Calu3 (cell line): ENCODE measurements at regions not wholly inside any gene's neighbourhood (a gene's known extent, or its start where the extent isn't known, plus 50 kb on each side); places are given as distances from the start of the nearest gene placed in this dataset.

Source experiments
- BruUV-seq: library from RNA; stranded (reverse); fragments of 400-500 nt; replicated peaks from 2 replicates; lab custom pipeline; 2021; lab: Mats Ljungman, UMichigan
- CTCF ChIA-PET: fragments of 300-600 bp; sonication (Branson Sonifier 250); formaldehyde crosslinking; loops from one replicate; lab custom pipeline; 2022; ENCODE audit warnings: antibody characterized with exemption; lab: Charles Lee
- DNase-seq: peaks from one replicate; pipeline ENCODE4 v3.0.0; 2022
- H3K27ac Mint-ChIP-seq: one replicate; pipeline ENCODE4 v1.8.0; 2022; ENCODE audit warnings: mixed read lengths; ENCODE audit not compliant: unreplicated experiment
- H3K27me3 Mint-ChIP-seq: one replicate; pipeline ENCODE4 v1.8.0; 2022; ENCODE audit warnings: mixed read lengths; ENCODE audit not compliant: unreplicated experiment
- H3K36me3 Mint-ChIP-seq: one replicate; pipeline ENCODE4 v1.8.0; 2022; ENCODE audit warnings: mild to moderate bottlenecking, moderate library complexity, mixed read lengths; ENCODE audit not compliant: insufficient read depth, unreplicated experiment
- H3K4me1 Mint-ChIP-seq: one replicate; pipeline ENCODE4 v1.8.0; 2022; ENCODE audit warnings: mild to moderate bottlenecking, low read depth, mixed read lengths; ENCODE audit not compliant: unreplicated experiment
- H3K4me3 Mint-ChIP-seq: one replicate; pipeline ENCODE4 v1.8.0; 2022; ENCODE audit warnings: mild to moderate bottlenecking, low read depth, moderate library complexity, mixed read lengths; ENCODE audit not compliant: unreplicated experiment
- H3K9me3 Mint-ChIP-seq: one replicate; pipeline ENCODE4 v1.8.0; 2022; ENCODE audit warnings: low read depth, mixed read lengths; ENCODE audit not compliant: unreplicated experiment
- CTCF ChIP-seq: fragments of 200-600 bp; IDR thresholded peaks from one replicate; pipeline ENCODE4 v1.8.0; 2022; ENCODE audit warnings: antibody characterized with exemption; ENCODE audit not compliant: unreplicated experiment
- intact Hi-C: fragments of 100-400 bp; cut with micrococcal nuclease; formaldehyde crosslinking; loops from one replicate; pipeline ENCODE4 v1.10.0; 2022; ENCODE audit not compliant: unreplicated experiment

- no TSS peak for BruUV-seq
- intact Hi-C loops = no loop called here
- Mint-ChIP-seq H3K27me3 (no peaks in the 10 kb centered on the region), H3K4me1 (peaks cover 8% of the 10 kb centered on the region), H3K36me3 (no peaks in the 10 kb centered on the region), H3K9me3 (peaks cover 2% of the 10 kb centered on the region), H3K27ac (no peak overlapping the region), H3K4me3 (no peak overlapping the region)
- no peak for DNase-seq
- CTCF ChIA-PET = interaction anchor here (0.5 kb wide), 1 partner anchor 218 kb away, joined by 3 read pairs; no protein-coding TSS in a partner anchor
- no peak for TF ChIP-seq CTCF
Observed at GRCh38 chr3:105988540-105989212, 119.9 kb upstream of the CBLB start.

GRCh38 chr3:105996781-105997180 is 128.0 kb upstream of the CBLB start:
- BruUV-seq = no TSS peak
- Mint-ChIP-seq H3K36me3 (no peaks in the 10 kb centered on the region), H3K27me3 (no peaks in the 10 kb centered on the region), H3K9me3 (peaks cover 2% of the 10 kb centered on the region), H3K4me3 (no peak overlapping the region), H3K4me1 (no peaks in the 10 kb centered on the region), H3K27ac (peak overlapping the region; percentile 56)
- DNase-seq = no peak
- no peak for TF ChIP-seq CTCF
- intact Hi-C loops = no loop called here
- CTCF ChIA-PET = no interaction called here

- no peaks in the 10 kb centered on the region for H3K27me3 Mint-ChIP-seq
- CTCF ChIA-PET = interaction anchor here (0.5 to 1.1 kb wide), 4 partner anchors 43 to 115 kb away, joined by 3 to 17 read pairs (median 3); no protein-coding TSS in a partner anchor
- no TSS peak for BruUV-seq
- peaks cover 1% of the 10 kb centered on the region for H3K9me3 Mint-ChIP-seq
- no peak for TF ChIP-seq CTCF
- no peaks in the 10 kb centered on the region for H3K36me3 Mint-ChIP-seq
- peak overlapping the region; percentile 45 for H3K4me3 Mint-ChIP-seq
- no peaks in the 10 kb centered on the region for H3K4me1 Mint-ChIP-seq
- intact Hi-C loops = no loop called here
- no peak for DNase-seq
- H3K27ac Mint-ChIP-seq = peak overlapping the region; percentile 88
Observed at GRCh38 chr3:105997466-105997799, 128.6 kb upstream of the CBLB start.

GRCh38 chr3:105997800-105998526 is 129.2 kb upstream of the CBLB start:
- no peaks in the 10 kb centered on the region for H3K36me3 Mint-ChIP-seq
- no peak for TF ChIP-seq CTCF
- no TSS peak for BruUV-seq
- no peaks in the 10 kb centered on the region for H3K9me3 Mint-ChIP-seq
- peak overlapping the region; percentile 88 for H3K27ac Mint-ChIP-seq
- DNase-seq = peak; percentile 59
- peak overlapping the region; percentile 45 for H3K4me3 Mint-ChIP-seq
- intact Hi-C loops = no loop called here
- no peaks in the 10 kb centered on the region for H3K27me3 Mint-ChIP-seq
- CTCF ChIA-PET = interaction anchor here (0.5 to 1.1 kb wide), 5 partner anchors 43 to 440 kb away, joined by 3 to 17 read pairs (median 3); no protein-coding TSS in a partner anchor
- no peaks in the 10 kb centered on the region for H3K4me1 Mint-ChIP-seq
